Stimulated activated naive CD4-positive, alpha-beta T cell (primary cell): ENCODE measurements at regions not wholly inside any gene's neighbourhood (a gene's known extent, or its start where the extent isn't known, plus 50 kb on each side); places are given as distances from the start of the nearest gene placed in this dataset.
A peak's percentile ranks its signal among the peaks of the same experiment; 100 is the strongest.
"Not testable (repeated sequence)": the region's sequence is repeated elsewhere in the genome, so short reads cannot be mapped to it uniquely, and the experiment has no call there.

Source experiments
- DNase-seq, 6 experiments: peaks; one replicate each; lab custom pipeline; 2025; lab: John Stamatoyannopoulos, UW

GRCh38 chr1:234776876-234777855 lies 167.2 kb upstream of the IRF2BP2 start:
- no peak for DNase-seq

DNA sequence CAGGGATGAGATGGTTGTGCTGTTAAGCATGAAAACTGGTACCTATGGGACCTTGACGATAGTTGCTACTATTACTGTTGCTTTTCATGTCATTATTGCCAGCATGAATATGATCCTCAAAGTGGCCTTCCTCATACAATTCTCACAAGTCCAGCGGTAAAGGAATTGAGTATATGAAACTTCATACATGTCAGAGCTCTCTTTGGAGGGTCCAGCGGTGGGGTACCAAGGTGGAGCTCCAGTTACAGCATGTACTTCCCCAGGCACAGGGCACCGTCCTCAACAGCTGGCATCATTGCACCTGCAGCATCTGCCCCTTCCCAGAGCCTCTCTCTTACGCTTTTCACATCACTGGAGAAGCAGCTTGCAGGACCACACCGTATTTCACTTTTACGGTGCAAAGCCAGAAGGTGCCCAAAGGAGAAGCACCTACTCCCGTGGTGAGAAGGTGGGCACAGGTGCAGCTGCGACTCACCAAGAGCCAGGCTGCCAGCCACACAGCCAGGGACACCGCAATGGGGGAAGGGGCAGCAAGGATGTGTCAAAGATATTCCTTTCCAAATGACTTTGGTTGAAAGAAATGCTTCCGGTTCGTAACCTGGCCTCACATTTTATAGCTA lies 166.4 kb upstream of the IRF2BP2 start:
- peak in 1 of 6 experiments; percentile 10 for DNase-seq

DNA sequence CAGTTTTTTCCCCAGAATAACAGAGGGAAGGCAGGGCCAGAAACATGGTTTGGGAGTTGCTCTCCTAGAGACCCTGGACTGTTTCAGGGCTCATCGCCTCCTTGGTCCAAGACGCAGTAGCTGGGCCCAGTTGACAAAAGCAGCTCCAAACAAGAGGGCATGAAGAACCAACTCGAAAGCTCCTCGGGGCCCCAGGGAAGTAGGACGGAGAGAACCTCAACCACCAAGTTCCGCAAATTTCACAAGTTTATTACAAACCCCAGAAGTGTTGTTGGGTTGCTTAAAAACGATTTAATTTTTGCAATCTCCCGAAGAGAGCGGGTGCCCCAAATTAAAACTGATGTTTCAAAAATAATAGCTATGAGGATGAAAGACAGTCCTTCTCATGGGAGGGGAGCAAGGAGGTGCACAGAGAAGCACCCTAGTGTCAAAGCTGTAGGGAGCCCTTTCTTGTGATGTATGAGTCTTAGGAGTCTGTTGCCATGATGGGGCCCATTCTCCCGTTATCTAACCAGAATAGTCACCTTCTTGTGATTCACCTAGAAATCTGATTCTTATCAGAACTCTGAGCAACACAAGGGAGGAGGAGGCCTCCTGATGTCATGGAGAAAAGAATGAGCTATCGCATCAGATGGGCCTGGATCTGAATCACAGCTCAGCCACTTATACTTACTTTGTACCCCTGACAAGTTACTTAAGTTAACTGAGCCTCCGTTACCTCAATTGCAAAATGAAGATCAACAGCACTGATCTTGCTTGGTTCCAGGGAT lies 165.7 kb upstream of the IRF2BP2 start:
- no peak for DNase-seq

DNA sequence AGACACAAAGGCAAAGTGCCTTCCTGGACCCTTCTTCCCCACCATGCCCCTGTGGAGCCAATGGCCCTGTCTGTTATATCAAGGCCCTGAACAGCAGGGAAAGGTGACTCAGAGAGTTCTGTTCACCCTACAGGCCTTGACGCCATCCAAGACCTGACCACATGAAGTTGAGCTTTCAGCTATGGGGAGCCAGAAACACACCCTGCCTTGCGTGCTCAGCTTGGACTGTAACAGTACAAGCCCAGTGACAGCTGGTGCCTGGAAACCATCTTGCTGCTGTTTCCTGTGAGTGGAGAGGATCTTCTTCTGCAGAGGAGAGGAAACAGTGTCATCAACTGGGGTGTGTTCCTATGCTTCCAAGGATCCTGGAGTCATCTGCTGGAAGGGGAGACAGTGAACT lies 165.0 kb upstream of the IRF2BP2 start:
- no peak for DNase-seq

GRCh38 chr1:234773936-234774677 lies 164.1 kb upstream of the IRF2BP2 start:
- no peak for DNase-seq

DNA sequence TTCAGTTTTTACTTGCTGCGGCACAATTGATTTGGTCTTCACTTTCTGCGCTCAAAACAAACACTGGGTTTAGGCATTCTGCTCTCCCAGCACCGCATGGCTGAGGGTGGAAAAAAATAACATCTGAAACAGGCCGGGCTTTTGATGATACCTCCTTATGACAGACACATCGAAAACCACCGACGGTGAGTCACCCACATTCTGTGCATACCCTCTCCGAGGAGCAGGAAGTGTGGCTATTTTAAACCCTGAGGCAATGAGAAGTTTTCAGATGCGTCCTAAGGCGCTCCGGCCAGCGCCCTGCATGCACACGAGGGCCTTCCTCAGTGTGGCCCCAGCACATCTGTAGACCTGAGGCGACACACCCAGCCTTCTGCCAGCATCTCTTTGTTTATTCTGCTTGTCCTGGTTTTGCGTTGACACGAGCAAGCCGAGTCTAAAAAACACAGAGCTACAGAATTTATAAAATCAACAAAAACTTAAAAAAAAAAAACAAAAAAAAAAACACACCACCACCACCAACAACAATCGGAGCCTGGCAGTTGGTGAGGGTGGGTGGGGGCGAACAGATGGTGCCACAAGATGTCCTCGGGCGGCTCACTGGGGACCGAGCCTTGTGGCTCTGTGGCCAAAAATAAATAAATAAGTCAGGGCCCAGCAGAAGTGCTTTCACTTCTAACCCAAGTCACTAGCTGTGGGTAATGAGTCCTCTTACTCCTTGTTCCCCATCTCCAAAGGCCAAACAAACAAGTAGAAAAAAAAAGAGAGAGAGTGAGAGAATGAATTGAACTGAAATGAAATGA lies 162.6 kb upstream of the IRF2BP2 start:
- peak; percentile 56 to 69 (median 62) for DNase-seq

DNA sequence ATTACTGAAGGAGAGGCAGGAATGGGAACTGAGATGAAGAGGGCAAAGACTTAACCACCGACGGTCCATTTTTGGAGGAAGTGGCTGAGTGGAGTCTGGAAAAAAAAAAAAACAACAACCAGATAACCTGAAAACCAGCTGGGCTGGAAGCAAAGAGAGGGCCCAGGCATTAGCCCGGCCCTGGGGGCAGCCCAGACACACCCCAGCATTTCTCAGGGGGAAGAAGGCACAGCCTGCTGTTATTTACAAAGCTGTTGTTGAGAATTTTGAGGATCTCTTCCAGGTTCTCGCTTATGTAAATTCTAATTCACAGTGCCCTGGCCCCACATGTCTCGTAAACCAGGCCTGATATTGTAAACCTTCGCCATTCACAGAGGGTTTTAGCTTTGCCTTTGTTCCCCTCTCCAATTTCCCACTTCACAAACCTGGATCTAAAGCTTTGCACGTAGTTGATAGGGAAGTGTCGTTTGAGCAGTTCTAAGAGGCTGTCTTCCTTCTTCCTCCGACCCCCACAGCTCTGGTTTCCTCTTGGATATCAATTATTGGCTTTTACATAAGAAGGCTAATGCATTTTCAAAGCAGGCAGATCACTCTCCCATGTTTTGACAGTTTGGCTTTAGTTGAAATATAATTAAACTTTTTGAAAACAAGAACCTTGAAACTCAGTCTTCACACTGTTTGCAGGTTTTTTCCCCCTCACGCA lies 161.8 kb upstream of the IRF2BP2 start:
- no peak for DNase-seq

DNA sequence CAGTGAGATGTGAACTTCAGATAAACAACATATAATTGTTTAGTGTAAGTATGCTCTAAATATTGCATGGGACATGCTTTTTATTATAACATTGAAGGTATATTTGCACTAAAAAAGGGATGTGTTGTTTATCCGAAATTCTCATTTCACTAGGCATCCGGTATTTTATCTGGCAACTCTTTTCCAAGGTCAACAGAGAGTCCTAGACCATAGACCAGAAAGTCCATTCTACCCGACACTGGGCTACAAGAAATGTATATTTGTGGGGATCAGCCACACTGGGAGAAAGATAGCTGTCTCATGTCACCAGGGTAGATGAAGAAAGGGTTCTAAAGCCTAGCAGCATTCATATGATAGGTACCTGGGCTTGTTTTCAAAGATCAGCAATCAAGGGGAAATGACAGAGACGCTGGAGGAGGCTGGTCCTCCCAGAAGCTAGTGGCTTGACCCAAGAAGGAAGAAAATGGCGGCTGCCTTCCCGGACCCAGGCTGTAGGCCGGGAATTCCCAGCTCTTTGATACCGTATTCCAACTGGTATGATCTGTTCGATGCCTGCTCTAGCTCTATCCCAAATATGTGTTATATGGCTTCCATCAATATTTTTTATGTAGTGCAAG lies 161.1 kb upstream of the IRF2BP2 start:
- no peak for DNase-seq

GRCh38 chr1:234769986-234770795 lies 160.2 kb upstream of the IRF2BP2 start:
- peak in 1 of 6 experiments; percentile 14 for DNase-seq

DNA sequence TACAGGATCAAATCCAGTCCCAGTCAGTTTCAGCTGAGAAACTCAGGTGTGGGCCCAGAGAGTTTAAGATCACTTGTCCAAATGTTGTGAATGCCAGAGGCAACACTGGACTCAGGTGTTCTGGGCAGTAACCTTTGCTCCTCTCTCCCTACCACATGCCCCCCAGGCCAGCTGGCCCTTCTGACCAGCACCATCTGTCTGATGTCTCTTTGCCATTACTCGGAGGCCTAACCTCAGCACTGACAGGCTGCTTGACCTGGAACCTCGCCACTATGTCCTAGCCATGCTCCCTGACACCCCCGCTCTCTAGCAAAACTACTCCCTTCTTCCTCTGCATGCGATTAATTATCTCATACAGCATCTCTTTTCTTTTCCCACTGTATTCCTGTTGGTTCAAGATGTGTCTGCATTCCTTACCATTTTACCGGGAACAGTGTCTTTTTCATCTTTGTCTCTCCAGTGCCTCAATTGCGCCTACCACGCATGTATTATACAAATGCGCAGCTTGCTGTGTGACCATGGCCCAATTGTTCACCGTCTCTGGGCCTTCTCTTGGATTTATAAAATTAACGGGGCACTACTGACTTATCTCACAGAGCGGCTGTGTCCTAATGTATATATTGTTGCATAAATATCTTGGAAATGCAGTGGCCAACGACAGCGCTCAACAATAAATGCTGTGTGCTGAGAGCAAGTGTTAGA lies 159.5 kb upstream of the IRF2BP2 start:
- no peak for DNase-seq

DNA sequence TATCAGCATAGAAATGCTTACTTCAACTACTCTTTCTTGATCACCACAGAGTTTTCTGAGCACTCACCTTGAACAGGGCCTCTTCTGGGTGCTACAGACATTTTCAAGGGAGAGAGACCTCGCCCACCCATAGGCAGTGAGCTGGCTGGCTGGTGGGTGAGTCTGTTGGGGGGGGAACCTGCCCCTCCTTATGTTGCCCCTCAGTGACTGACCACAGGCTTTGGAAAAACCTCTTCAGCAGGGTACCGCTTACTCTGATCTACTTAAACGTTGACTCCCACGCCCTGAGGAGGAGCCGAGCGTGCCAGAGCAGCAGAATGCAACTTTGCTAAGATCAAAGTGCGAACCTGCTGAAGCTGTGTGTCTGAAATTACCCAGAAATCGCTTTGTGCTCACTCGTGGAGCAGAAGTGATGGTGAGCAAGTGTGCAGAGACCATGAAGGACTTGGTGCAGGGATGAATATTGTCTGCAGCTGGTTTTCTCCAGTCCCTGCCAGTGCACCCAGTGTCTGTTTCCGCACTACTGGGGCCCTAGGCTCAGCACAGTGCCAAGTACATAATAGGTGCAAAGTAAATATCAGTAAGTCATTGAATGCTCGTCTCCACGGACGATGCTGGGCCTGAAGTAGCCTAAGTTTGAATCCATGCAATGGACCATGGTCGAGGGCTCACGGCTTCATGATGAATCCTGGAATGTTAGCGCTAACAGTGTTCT lies 158.7 kb upstream of the IRF2BP2 start:
- peak; percentile 19 to 57 (median 38) for DNase-seq

DNA sequence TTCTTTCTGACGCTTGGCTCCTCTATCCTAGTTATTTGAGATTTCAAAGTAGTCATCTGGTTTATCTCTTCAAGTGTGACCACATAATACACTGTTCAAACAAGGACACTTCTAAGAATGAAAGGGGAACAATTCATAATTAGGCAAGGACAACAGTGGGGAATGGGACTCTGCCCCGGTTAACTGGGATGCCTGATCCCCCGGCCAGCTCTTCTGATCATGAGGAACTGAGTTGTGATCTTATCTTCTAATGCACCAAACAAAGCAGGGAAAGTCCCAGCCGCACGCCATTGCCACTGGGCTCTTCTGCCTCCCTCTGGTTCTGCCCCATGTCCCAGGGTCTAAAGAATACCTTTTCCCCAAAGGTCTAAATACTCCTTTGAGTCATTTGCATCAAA lies 158.2 kb upstream of the IRF2BP2 start:
- peak in 2 of 6 experiments; percentile 17 to 22 for DNase-seq

GRCh38 chr1:234765672-234766071 lies 155.7 kb upstream of the IRF2BP2 start:
- no peak for DNase-seq

- DNase-seq, result no peak
Observed at GRCh38 chr1:234765181-234765580, 155.2 kb upstream of the IRF2BP2 start.

DNA sequence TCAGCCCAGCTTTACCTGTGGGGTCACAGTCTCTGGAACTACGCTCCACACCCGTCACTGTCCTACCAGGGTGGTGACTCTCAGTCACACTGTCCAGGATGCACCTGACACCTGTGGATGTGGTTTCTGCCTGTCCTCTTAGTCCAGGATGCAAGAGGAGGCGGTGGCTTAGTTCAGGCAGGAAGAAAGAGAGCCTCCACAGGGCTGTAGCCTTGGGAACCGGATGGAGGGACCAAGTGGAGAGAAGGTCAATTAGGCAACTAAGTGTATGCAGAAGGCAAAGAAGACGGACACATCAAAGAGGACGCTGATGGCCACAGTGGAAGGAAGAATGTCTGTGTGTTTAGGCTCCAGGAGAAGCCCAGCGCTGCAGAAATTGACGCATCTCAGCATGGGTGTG lies 153.9 kb upstream of the IRF2BP2 start:
- DNase-seq, result no peak

DNA sequence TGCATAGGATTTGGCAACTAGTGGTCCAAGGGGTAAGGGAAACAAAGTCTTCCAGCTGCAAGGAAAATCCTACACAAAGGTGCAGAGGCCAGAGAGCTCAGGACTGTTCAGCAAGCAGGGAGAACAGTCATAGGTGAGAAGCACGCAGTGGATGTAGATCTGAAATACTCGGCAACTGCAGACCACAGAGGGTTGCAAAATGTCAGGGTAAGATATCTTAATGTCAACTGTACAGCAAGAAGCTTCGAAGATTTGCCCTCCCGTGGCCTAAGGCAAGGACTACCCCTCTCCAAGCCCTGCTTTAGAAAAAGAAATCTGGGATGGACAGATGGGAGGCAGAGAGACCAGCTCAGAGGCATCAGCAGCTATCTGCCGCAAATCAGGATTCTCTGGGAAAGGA lies 153.4 kb upstream of the IRF2BP2 start:
- no peak for DNase-seq

DNA sequence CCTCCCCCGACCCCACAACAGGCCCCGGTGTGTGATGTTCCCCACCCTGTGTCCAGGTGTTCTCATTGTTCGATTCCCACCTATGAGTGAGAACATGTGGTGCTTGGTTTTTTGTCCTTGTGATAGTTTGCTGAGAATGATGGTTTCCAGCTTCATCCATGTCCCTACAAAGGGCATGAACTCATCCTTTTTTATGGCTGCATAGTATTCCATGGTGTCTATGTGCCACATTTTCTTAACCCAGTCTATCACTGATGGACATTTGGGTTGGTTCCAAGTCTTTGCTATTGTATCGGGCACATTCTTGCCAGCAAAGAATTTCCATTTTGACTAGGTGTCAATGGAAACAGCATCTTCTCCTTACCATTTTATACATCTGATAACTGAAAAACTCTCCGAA lies 152.1 kb upstream of the IRF2BP2 start:
- DNase-seq, result not testable (repeated sequence)

- DNase-seq, result no peak
Observed at GRCh38 chr1:234760303-234760723, 150.3 kb upstream of the IRF2BP2 start.
